ENCODE measurements at regions not wholly inside any gene's neighbourhood (a gene's known extent, or its start where the extent isn't known, plus 50 kb on each side); places are given as distances from the start of the nearest gene placed in this dataset.

DNA sequence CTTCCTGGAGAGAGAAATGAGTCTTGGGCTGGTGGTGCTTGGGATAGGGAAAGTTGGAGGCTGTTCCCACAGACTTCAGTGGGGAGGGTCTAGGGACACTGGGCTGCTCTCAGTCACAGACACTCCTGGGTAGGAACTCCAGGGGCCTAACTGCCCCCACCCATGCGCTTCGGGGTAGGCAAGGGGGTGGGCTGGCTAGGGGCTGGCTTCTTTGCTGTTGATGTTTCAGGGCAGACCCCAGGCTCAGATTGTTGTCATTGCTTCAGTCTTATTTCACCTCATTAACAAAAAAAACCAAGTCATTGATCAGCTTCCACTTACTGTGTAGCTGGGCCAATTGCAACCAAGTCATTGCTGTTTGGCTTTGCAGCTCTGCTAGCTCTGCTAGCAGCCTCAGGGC is 160.1 kb upstream of the CSF3R start:
- no peak for DNase-seq

- DNase-seq = no peak
Measured at GRCh38 chr1:36641776-36642175, 159.1 kb upstream of the CSF3R start.

GRCh38 chr1:36639461-36639860 is 156.7 kb upstream of the CSF3R start:
- DNase-seq = no peak

GRCh38 chr1:36638268-36638667 is 155.6 kb upstream of the CSF3R start:
- DNase-seq = peak; percentile 23

- DNase-seq = no peak
Measured at GRCh38 chr1:36636206-36636605, 153.5 kb upstream of the CSF3R start.

GRCh38 chr1:36635284-36635683 is 152.6 kb upstream of the CSF3R start:
- no peak for DNase-seq

DNA sequence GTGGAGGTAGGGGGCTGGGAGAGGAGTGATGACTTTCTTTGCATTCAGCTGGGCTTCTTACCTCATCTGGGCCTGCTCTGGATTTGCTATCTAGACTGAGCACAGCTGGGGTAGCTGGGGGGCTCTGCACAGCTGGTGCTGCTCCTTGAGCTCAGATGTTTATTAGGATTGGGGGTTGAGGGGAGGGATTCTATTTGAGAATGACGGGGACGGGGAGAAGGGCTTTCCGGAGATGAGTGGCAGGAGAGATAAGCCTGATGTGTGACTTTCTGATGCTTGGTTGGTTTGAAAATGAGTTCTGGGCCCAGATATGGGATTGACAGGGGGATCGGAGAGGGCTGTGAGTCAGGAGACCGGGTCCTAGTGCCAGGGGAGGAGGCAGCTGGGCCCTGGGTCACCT is 146.1 kb upstream of the CSF3R start:
- DNase-seq = no peak

DNA sequence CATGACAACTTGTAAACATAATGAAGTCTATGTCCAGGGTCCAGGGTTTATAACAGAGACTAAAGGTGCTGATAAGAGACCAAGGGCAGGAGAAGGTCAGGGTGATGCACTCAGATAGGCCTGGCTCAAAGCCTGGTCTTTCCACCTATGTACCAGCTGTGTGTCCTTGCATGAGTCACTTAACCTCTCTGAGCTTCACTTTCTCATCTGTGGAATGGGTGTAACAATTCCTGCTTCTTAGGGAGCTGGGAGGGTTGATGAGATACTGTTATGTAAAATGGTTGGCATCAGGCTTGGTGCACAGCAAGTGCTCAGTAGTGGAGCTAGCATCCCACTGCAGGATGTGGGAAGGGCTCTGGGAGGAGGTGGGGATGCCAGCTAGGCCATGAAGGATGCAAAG is 143.7 kb upstream of the CSF3R start:
- no peak for DNase-seq

DNA sequence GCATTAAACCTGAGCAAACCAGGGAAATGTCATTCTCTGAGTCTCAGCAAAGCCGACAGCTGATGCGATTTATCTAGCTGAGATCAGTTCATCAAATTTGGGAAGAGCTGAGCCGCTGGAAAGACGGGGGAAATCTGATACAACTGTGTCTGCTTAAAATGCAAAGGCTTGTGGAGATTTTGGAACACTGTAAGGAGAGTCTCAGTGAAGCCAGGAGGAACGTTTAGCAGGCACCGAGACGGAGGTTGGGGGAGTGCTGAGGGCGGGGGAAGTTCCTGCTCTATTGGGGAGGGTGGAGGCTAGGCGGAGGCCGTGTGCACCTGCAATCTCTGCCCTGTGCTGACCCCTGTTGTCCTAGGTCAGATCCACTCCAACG is 143.2 kb upstream of the CSF3R start:
- DNase-seq = no peak

DNA sequence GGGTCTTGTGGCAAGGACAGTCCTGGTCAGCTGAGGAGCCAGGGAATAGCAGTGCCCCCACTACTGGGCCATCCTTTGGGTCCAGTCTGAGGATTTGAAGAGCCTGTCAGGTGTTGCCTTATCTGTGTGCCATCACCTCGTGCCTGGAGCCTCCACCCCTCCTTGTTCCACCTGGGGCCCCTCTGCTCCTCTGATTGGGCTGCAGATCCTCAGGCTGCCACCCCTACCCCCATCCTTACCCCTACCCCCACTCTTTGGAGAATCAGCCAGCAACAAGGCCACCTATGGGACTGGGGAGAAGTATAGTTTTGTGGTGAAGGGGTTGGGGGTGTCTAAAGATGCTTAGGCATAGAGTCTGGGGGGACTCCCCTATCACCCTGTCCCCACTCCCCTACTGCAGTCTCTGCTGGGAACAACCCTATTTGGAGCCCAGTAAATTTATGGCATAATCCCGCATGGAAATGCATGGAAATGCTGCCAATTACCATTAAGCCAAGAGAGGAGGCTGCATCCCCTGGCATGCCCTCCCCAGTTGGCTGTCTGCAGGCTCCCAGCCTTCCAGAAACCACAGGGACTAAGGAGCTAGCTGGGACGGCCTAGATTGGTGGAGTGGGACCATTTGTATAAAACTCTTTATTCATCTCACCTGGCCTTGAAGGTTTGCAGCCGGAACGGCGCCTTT is 142.7 kb upstream of the CSF3R start:
- no peak for DNase-seq

DNA sequence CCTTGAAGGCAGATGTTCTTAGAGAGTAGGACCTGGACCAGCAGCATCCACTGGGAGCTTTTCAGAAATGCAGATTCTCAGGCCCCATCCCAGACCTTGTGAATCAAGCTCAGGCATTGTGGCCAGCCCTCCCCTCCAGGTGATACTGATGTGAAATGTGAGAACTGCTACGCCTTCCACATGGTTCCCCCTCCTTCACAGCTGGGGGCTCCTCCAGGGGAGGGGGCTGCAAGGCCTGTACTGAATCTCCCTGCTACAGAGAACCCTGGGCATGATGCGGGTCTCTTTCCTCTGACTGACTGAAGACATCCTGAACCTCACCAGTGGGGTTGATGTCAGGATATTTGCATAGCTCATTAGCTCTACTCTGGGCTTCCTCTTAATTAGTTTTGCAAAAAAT is 141.8 kb upstream of the CSF3R start:
- DNase-seq = no peak

DNA sequence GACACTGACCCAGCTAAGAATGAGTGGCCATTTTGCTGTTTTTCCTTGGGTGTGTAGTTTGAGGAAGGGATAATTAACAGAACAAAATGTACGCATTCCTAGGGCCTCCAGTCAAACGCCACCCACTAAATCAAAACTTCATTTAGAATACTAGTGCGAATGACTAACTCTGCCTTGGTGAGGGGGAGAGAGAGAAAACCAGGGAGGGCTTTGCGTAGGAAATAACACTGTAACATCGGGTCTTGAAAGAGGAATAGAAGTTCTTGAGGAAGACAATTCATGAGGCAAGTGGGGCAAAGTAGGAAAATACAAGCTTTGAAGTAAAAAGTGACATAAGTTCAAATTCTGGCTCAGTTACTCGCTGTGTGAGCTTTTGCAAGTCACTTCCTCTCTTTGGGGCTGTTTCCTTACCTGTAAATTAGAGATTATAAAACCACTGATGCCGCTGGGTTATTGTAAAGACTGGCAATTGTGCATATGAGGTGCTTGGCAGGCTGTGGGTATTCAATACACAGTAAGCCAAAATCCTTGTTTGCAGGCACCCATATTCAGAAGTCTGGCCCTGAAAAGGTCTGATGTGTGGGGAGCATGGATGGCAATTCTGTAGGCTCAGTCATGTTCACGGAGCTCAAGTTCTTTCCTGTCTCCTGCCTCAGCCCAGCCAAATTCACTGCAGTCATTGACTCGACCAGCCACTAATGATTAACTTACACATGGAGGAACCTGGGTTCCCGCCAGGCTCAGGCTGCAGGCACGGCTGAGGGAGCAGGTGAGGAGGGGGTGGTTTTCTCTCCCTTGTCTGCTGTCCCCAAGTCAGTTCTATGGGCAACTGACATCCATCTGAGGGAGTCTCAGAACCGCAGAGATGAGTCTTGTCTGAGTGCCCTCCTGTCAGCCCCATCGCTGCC is 140.3 kb upstream of the CSF3R start:
- DNase-seq = no peak

DNA sequence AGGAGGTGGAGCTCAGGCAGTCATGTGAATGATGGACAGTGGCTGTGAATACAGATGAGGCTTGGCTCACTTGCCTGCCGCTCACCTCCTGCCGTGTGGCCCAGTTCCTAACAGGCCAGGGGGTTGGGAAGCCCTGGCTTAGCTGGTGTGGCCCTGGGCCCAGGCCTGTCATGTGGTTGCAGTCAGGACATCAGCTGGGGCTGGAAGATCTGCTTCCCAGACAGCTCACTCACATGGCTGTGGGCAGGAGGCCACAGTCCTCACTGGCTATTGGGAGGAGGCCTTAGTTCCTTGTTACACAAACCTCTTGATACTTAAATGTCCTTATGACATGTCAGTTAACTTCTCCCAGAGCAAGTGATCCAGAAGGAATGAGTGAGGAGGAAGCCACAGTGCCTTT is 138.8 kb upstream of the CSF3R start:
- no peak for DNase-seq

GRCh38 chr1:36620142-36620541 is 137.4 kb upstream of the CSF3R start:
- DNase-seq = no peak

- no peak for DNase-seq
Measured at GRCh38 chr1:36614991-36615390, 132.3 kb upstream of the CSF3R start.

- no peak for DNase-seq
Measured at GRCh38 chr1:36614571-36614970, 131.9 kb upstream of the CSF3R start.

DNA sequence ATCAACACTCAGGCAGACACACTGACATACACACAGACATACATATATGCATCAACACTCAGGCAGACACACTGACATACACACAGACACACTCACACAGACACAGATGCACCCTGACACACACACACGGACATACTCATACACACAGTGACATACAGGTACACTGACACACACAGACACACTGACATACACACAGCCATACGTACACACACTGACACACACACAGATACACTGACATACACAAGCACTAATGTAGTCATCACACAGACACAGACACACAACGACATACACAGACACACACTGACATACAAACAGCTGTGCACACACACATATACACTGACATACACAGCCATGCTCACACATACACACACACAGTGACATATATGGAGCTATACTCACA is 131.0 kb upstream of the CSF3R start:
- no peak for DNase-seq

GRCh38 chr1:36612881-36613280 is 130.2 kb upstream of the CSF3R start:
- no peak for DNase-seq

DNA sequence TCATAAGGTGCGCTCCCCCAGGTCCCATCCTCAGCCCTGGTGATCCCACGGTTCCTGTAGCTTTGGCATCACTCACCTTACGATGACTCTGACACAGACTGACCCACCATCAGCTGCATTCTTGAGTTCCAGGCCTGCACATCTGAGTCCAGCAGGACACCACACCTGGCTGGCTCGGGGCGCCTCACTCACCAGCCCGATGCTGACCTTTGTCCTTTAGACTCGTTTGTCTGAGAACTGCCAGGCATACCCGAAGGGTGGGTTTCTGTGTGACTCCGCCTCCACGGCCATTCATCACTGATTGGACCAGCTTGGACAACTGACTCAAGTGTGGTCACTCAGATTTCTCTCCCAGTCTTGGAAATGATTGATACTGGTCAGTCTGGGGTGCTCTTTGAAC is 129.4 kb upstream of the CSF3R start:
- no peak for DNase-seq

GRCh38 chr1:36609241-36610027 is 126.7 kb upstream of the CSF3R start:
- peak; percentile 29 for DNase-seq

GRCh38 chr1:36608272-36608671 is 125.6 kb upstream of the CSF3R start:
- DNase-seq = no peak

DNA sequence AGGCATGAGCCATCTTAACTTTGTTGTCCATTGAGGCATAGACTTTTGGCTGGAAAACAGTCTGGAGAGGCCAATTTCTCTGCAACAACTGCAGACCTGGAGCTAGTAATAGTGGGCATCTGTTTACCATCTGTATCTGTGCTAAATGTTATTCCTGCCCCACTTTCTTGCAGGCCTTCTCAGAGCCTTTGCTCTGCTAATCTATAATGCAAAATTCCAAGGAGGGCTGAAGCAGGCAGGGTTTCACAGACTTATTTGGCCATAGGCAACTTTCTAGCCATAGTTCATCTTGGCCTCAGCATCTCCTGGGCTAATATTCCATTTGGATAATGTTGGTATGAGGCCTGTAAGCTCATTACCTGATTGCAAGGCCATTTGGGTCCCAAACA is 124.5 kb upstream of the CSF3R start:
- DNase-seq = no peak

- no peak for DNase-seq
Measured at GRCh38 chr1:36606641-36607262, 124.0 kb upstream of the CSF3R start.

Measured in fibroblast of skin of scalp (primary cell).